Left forelimb (tissue), 1 donor: ENCODE measurements at regions not wholly inside any gene's neighbourhood (a gene's known extent, or its start where the extent isn't known, plus 50 kb on each side); places are given as distances from the start of the nearest gene placed in this dataset.
"Not testable (repeated sequence)": the region's sequence is repeated elsewhere in the genome, so short reads cannot be mapped to it uniquely, and the experiment has no call there.

Source experiments
- DNase-seq: peaks from one replicate; pipeline ENCODE4 v3.0.0-alpha.2; 2018; ENCODE audit warnings: low spot score

GRCh38 chr6:151154418-151154817 is 85.3 kb upstream of the AKAP12 start:
- no peak for DNase-seq

GRCh38 chr6:151155095-151155494 is 84.7 kb upstream of the AKAP12 start:
- no peak for DNase-seq

GRCh38 chr6:151160929-151161757 is 78.6 kb upstream of the AKAP12 start:
- peak; percentile 74 for DNase-seq

GRCh38 chr6:151164383-151164782 is 75.4 kb upstream of the AKAP12 start:
- no peak for DNase-seq

GRCh38 chr6:151166180-151166579 is 73.6 kb upstream of the AKAP12 start:
- DNase-seq, result no peak

GRCh38 chr6:151167034-151167433 is 72.7 kb upstream of the AKAP12 start:
- DNase-seq, result no peak

GRCh38 chr6:151170622-151171246 is 69.0 kb upstream of the AKAP12 start:
- DNase-seq, result no peak

GRCh38 chr6:151172751-151173150 is 67.0 kb upstream of the AKAP12 start:
- no peak for DNase-seq

GRCh38 chr6:151175662-151176445 is 63.9 kb upstream of the AKAP12 start:
- DNase-seq, result no peak

GRCh38 chr6:151176911-151177770 is 62.6 kb upstream of the AKAP12 start:
- no peak for DNase-seq

- no peak for DNase-seq
These were observed 61.4 kb upstream of the AKAP12 start for GRCh38 chr6:151178373-151178772.

GRCh38 chr6:151179321-151179720 is 60.4 kb upstream of the AKAP12 start:
- no peak for DNase-seq

- no peak for DNase-seq
These were observed 59.3 kb upstream of the AKAP12 start for GRCh38 chr6:151180330-151181048.

- no peak for DNase-seq
These were observed 57.9 kb upstream of the AKAP12 start for GRCh38 chr6:151181706-151182363.

- not testable (repeated sequence) for DNase-seq
These were observed 56.8 kb upstream of the AKAP12 start for GRCh38 chr6:151182958-151183357.

GRCh38 chr6:151185148-151185547 is 54.6 kb upstream of the AKAP12 start:
- no peak for DNase-seq

GRCh38 chr6:151186306-151186705 is 53.5 kb upstream of the AKAP12 start:
- no peak for DNase-seq

GRCh38 chr6:151186804-151187330 is 52.9 kb upstream of the AKAP12 start:
- no peak for DNase-seq
